ENCODE measurements at regions not wholly inside any gene's neighbourhood (a gene's known extent, or its start where the extent isn't known, plus 50 kb on each side); places are given as distances from the start of the nearest gene placed in this dataset.
"Not testable (repeated sequence)": the region's sequence is repeated elsewhere in the genome, so short reads cannot be mapped to it uniquely, and the experiment has no call there.

DNA sequence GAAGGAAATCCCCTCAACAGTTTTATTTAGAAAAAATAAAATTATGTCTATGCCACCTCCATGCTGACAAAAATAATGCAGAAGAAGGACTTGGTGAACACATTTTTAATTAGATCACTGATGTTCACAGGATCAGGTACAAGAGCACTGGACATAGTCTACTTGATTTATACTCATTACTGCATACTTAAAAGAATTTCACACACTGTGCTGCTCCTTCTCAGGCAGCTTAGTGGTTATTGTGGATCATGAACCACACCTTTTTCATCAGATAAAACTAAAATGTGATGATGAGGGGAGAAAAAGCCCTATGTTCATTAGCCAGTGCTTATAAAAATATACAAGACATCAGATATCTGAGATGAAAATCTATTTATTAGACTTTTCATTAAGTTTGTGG is 103.3 kb upstream of the DPH5 start:
- peak overlapping the region in 1 of 7 experiments; percentile 6 for H3K4me3 ChIP-seq (ENCODE audit: control insufficient read depth in 1 of 7, extremely low read depth in 1 of 7, insufficient read depth in 4 of 7, low read depth in 2 of 7, low read length in 6 of 7)
- CTCF ChIA-PET: interaction anchor here (1.0 to 1.9 kb wide), 7 partner anchors 14 to 206 kb away, joined by 3 to 5 read pairs (median 3); no protein-coding TSS in a partner anchor
- POLR2A ChIA-PET: interaction anchor here (0.8 to 2.1 kb wide), 2 partner anchors 107 to 110 kb away, joined by 3 to 7 read pairs; no protein-coding TSS in a partner anchor

DNA sequence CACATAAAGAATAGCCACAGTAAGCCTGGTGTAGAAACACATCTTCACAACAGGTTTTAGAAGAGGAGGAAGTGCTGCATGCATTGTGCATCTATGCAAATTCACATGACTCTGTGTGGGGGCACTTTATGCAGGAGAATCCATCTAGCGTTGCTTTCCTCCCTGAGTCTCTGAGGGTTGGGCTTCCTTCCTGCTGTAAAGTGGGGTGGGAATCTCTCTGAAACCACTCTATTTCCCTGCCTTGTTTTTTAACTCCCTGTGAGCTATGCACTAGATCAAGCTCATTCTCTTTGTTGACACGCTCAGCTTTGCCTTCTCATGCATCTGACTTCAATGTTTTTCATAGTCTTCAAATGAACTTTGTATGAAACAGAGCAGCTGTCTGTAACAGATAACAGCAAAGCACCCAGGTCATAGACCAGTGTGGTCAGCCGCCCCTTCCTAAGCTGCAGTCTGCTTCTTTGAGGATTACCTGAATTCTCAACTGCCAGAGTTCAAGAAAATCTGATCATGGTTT is 102.7 kb upstream of the DPH5 start:
- peak overlapping the region; percentile 34 to 80 for H3K27ac ChIP-seq (ENCODE audit: insufficient read depth in 1 of 2, low read depth in 1 of 2, low read length in 2 of 2, poor library complexity in 1 of 2, severe bottlenecking in 2 of 2)
- H3K27me3 ChIP-seq (replicated peaks in 2 of 5; ENCODE audit: control insufficient read depth in 4 of 5, insufficient read depth in 5 of 5, low read length in 4 of 5): no peaks in the 10 kb centered on the region
- H3K4me1 ChIP-seq (ENCODE audit: control extremely low read depth in 1 of 4, control insufficient read depth in 4 of 4, insufficient read depth in 4 of 4, low read length in 3 of 4): peaks cover 16 to 22% (median 18%) of the 10 kb centered on the region in 4 experiments
- no peaks in the 10 kb centered on the region for H3K36me3 ChIP-seq (ENCODE audit: control insufficient read depth in 4 of 4, insufficient read depth in 4 of 4, low read length in 3 of 4)
- peak overlapping the region in 5 of 7 experiments; percentile 1 to 54 (median 44) for H3K4me3 ChIP-seq (ENCODE audit: control insufficient read depth in 1 of 7, extremely low read depth in 1 of 7, insufficient read depth in 4 of 7, low read depth in 2 of 7, low read length in 6 of 7)
- no peaks in the 10 kb centered on the region for H3K9me3 ChIP-seq (ENCODE audit: control extremely low read depth in 1 of 5, control insufficient read depth in 4 of 5, insufficient read depth in 2 of 5, low read depth in 1 of 5, low read length in 4 of 5)
- CTCF ChIA-PET: interaction anchor here (1.0 to 1.5 kb wide), 6 partner anchors 16 to 205 kb away, joined by 3 read pairs; no protein-coding TSS in a partner anchor
- peak; percentile 65 to 91 (median 83) for DNase-seq
- 0% methylated on average over 2 of the region's 3 CpGs for WGBS (ENCODE audit: insufficient coverage)
- POLR2A ChIA-PET: interaction anchor here (0.8 to 2.1 kb wide), 3 partner anchors 11 to 110 kb away, joined by 3 to 7 read pairs (median 3); no protein-coding TSS in a partner anchor

More for the DNA sequence above, 103.3 kb upstream of the DPH5 start:
- Histone ChIP-seq H3K9me3 (ENCODE audit: control extremely low read depth in 1 of 5, control insufficient read depth in 4 of 5, insufficient read depth in 2 of 5, low read depth in 1 of 5, low read length in 4 of 5) (no peaks in the 10 kb centered on the region), H3K27ac (ENCODE audit: insufficient read depth in 1 of 2, low read depth in 1 of 2, low read length in 2 of 2, poor library complexity in 1 of 2, severe bottlenecking in 2 of 2) (peak overlapping the region in 1 of 2 experiments; percentile 80), H3K27me3 (replicated peaks in 2 of 5; ENCODE audit: control insufficient read depth in 4 of 5, insufficient read depth in 5 of 5, low read length in 4 of 5) (no peaks in the 10 kb centered on the region), H3K36me3 (ENCODE audit: control insufficient read depth in 4 of 4, insufficient read depth in 4 of 4, low read length in 3 of 4) (no peaks in the 10 kb centered on the region), H3K4me1 (ENCODE audit: control extremely low read depth in 1 of 4, control insufficient read depth in 4 of 4, insufficient read depth in 4 of 4, low read length in 3 of 4) (peaks cover 16 to 20% (median 18%) of the 10 kb centered on the region in 4 experiments)
- peak in 2 of 3 donors; percentile 25 to 44 for DNase-seq

DNA sequence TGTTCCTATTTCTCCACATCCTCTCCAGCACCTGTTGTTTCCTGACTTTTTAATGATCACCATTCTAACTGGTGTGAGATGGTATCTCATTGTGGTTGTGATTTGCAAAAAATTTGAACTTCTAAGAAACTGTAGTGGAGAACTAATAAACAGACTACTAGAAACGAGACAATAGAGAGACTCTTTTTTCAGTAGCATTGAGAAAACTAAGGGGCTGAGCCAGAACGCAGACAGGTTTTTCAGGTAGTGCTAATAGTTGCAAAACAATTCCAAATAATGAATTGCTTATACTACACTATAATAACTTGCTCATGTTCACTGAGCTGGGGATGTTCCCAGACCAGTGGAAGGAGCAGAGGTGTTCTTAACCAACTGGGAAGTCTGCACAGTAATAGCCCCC is 98.8 kb upstream of the DPH5 start:
- Histone ChIP-seq H3K4me3 (ENCODE audit: control insufficient read depth in 1 of 7, extremely low read depth in 1 of 7, insufficient read depth in 4 of 7, low read depth in 2 of 7, low read length in 6 of 7) (no peak overlapping the region), H3K36me3 (ENCODE audit: control insufficient read depth in 4 of 4, insufficient read depth in 4 of 4, low read length in 3 of 4) (no peaks in the 10 kb centered on the region), H3K4me1 (ENCODE audit: control extremely low read depth in 1 of 4, control insufficient read depth in 4 of 4, insufficient read depth in 4 of 4, low read length in 3 of 4) (peaks cover 16 to 41% (median 23%) of the 10 kb centered on the region in 4 experiments), H3K27me3 (replicated peaks in 2 of 5; ENCODE audit: control insufficient read depth in 4 of 5, insufficient read depth in 5 of 5, low read length in 4 of 5) (no peaks in the 10 kb centered on the region), H3K9me3 (ENCODE audit: control extremely low read depth in 1 of 5, control insufficient read depth in 4 of 5, insufficient read depth in 2 of 5, low read depth in 1 of 5, low read length in 4 of 5) (no peaks in the 10 kb centered on the region), H3K27ac (ENCODE audit: insufficient read depth in 1 of 2, low read depth in 1 of 2, low read length in 2 of 2, poor library complexity in 1 of 2, severe bottlenecking in 2 of 2) (no peak overlapping the region)
- CTCF ChIA-PET: interaction anchor here (1.2 to 2.5 kb wide), 2 partner anchors 11 to 12 kb away, joined by 3 to 12 read pairs; no protein-coding TSS in a partner anchor
- DNase-seq: no peak
- POLR2A ChIA-PET: no interaction called here
- WGBS (ENCODE audit: insufficient coverage): 80% methylated on average over 1 of the region's 2 CpGs

DNA sequence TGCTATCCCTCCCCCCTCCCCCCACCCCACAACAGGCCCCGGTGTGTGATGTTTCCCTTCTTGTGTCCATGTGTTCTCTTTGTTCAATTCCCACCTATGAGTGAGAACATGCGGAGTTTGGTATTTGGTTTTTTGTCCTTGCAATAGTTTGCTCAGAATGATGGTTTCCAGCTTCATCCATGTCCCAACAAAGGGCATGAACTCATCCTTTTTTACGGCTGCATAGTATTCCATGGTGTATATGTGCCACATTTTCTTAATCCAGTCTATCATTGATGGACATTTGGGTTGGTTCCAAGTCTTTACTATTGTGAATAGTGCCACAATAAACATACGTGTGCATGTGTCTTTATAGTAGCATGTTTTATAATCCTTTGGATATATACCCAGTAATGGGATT is 98.3 kb upstream of the DPH5 start:
- DNase-seq; H3K36me3 ChIP-seq (ENCODE audit: control insufficient read depth in 4 of 4, insufficient read depth in 4 of 4, low read length in 3 of 4); H3K27ac ChIP-seq (ENCODE audit: insufficient read depth in 1 of 2, low read depth in 1 of 2, low read length in 2 of 2, poor library complexity in 1 of 2, severe bottlenecking in 2 of 2); H3K9me3 ChIP-seq (ENCODE audit: control extremely low read depth in 1 of 5, control insufficient read depth in 4 of 5, insufficient read depth in 2 of 5, low read depth in 1 of 5, low read length in 4 of 5); H3K27me3 ChIP-seq (replicated peaks in 2 of 5; ENCODE audit: control insufficient read depth in 4 of 5, insufficient read depth in 5 of 5, low read length in 4 of 5); POLR2A ChIA-PET; H3K4me3 ChIP-seq (ENCODE audit: control insufficient read depth in 1 of 7, extremely low read depth in 1 of 7, insufficient read depth in 4 of 7, low read depth in 2 of 7, low read length in 6 of 7): not testable (repeated sequence)
- CTCF ChIA-PET: interaction anchor here (1.1 to 1.2 kb wide), 2 partner anchors 11 to 122 kb away, joined by 3 read pairs; no protein-coding TSS in a partner anchor
- peaks cover 12 to 38% (median 20%) of the 10 kb centered on the region in 4 experiments for H3K4me1 ChIP-seq (ENCODE audit: control extremely low read depth in 1 of 4, control insufficient read depth in 4 of 4, insufficient read depth in 4 of 4, low read length in 3 of 4)
- no CpG with 5 or more reads among the region's 4 CpGs for WGBS (ENCODE audit: insufficient coverage)

DNA sequence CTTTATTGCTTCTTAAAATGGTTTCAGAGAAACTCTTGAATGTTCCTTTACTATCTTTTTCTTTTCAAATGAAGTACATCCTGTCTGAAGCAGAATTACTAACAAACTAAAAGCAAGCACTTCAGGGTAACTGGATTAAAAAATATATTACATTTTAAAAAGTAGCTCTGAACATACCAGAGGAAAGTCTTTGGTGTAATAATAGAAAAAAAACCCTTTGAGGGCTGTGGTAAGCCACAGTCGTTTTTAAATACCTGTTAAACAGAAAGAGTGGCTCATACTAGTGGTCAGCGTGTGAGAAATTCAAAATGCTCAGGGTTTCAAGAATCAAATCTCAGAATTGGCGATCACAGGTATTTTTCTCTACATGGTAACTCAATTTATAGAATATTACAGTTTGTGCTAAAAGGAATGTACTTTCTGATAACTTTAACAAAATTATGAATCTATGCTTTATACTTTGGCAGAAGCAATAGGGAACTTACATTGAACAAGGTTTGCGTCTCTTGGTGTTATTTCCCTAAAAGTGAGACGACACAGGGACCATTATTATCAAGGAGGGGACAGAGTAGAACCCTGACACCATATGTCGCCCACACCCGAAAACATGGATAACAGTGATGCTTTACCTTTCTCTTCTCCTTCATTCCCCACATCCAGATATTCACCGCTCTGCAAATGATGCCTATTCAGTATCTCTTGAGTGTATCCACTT is 97.0 kb upstream of the DPH5 start:
- Histone ChIP-seq H3K27ac (ENCODE audit: insufficient read depth in 1 of 2, low read depth in 1 of 2, low read length in 2 of 2, poor library complexity in 1 of 2, severe bottlenecking in 2 of 2) (no peak overlapping the region), H3K36me3 (ENCODE audit: control insufficient read depth in 4 of 4, insufficient read depth in 4 of 4, low read length in 3 of 4) (no peaks in the 10 kb centered on the region), H3K4me3 (ENCODE audit: control insufficient read depth in 1 of 7, extremely low read depth in 1 of 7, insufficient read depth in 4 of 7, low read depth in 2 of 7, low read length in 6 of 7) (no peak overlapping the region), H3K4me1 (ENCODE audit: control extremely low read depth in 1 of 4, control insufficient read depth in 4 of 4, insufficient read depth in 4 of 4, low read length in 3 of 4) (peaks cover 0 to 25% (median 8%) of the 10 kb centered on the region in 4 experiments), H3K27me3 (replicated peaks in 2 of 5; ENCODE audit: control insufficient read depth in 4 of 5, insufficient read depth in 5 of 5, low read length in 4 of 5) (no peaks in the 10 kb centered on the region), H3K9me3 (ENCODE audit: control extremely low read depth in 1 of 5, control insufficient read depth in 4 of 5, insufficient read depth in 2 of 5, low read depth in 1 of 5, low read length in 4 of 5) (no peaks in the 10 kb centered on the region)
- ChIA-PET POLR2A (no interaction called here), CTCF (interaction anchor here (1.0 to 1.3 kb wide), 5 partner anchors 10 to 235 kb away, joined by 3 to 4 read pairs (median 3); no protein-coding TSS in a partner anchor)
- 58% methylated on average over 6 of the region's 8 CpGs for WGBS (ENCODE audit: insufficient coverage)
- peak in 2 of 3 donors; percentile 59 to 67 for DNase-seq

DNA sequence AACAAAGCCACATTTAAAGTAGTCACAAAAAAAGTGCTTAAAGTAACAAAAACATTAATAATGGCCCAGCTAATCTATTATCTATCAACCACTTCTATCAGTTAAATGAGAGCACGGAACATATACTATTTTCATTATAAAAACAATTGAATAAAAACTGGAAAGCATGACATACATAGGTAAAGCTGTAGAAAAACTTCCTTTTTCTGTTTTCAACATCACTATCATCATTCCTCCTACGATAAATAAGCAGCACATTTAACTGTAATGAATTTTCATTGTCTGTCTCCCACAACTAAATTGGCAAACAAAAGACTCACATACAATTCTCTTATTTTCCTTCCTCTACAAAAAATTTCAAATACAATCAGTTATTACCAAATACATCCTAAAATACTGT is 96.4 kb upstream of the DPH5 start:
- ChIA-PET POLR2A (no interaction called here), CTCF (interaction anchor here (1.0 to 1.3 kb wide), 5 partner anchors 9 to 236 kb away, joined by 3 to 4 read pairs (median 3); no protein-coding TSS in a partner anchor)
- no peak for DNase-seq
- no peak overlapping the region for H3K27ac ChIP-seq (ENCODE audit: insufficient read depth in 1 of 2, low read depth in 1 of 2, low read length in 2 of 2, poor library complexity in 1 of 2, severe bottlenecking in 2 of 2)
- H3K27me3 ChIP-seq (replicated peaks in 2 of 5; ENCODE audit: control insufficient read depth in 4 of 5, insufficient read depth in 5 of 5, low read length in 4 of 5): no peaks in the 10 kb centered on the region
- H3K36me3 ChIP-seq (ENCODE audit: control insufficient read depth in 4 of 4, insufficient read depth in 4 of 4, low read length in 3 of 4): no peaks in the 10 kb centered on the region
- no peak overlapping the region for H3K4me3 ChIP-seq (ENCODE audit: control insufficient read depth in 1 of 7, extremely low read depth in 1 of 7, insufficient read depth in 4 of 7, low read depth in 2 of 7, low read length in 6 of 7)
- WGBS (ENCODE audit: insufficient coverage): 75% methylated on average over 1 of the region's 2 CpGs
- H3K4me1 ChIP-seq (ENCODE audit: control extremely low read depth in 1 of 4, control insufficient read depth in 4 of 4, insufficient read depth in 4 of 4, low read length in 3 of 4): peaks cover 0 to 21% (median 6%) of the 10 kb centered on the region in 4 experiments
- H3K9me3 ChIP-seq (ENCODE audit: control extremely low read depth in 1 of 5, control insufficient read depth in 4 of 5, insufficient read depth in 2 of 5, low read depth in 1 of 5, low read length in 4 of 5): no peaks in the 10 kb centered on the region

DNA sequence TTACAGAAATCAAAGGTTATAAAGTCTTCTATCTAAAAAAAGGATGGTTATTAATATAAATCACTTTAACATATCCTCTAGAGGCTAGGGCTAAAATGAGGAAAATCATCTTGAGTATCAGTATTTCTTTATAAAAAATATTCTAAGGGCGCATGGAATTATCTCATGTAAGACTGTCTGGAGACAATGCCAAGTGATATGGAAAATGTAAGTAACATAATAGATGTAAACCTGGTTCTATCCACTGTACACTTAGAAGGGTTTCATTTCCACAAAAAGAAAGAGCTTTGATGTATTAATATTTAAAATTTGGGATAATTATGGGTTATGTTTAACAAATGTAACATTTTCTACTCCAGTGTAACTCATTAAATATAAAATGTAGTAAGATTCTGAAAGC is 95.9 kb upstream of the DPH5 start:
- H3K4me1 ChIP-seq (ENCODE audit: control extremely low read depth in 1 of 4, control insufficient read depth in 4 of 4, insufficient read depth in 4 of 4, low read length in 3 of 4): peaks cover 0 to 21% (median 6%) of the 10 kb centered on the region in 4 experiments
- DNase-seq: no peak
- WGBS (ENCODE audit: insufficient coverage): no CpG with 5 or more reads among the region's 1 CpG
- ChIA-PET CTCF (interaction anchor here (0.8 to 1.4 kb wide), 6 partner anchors 9 to 236 kb away, joined by 3 to 5 read pairs (median 3); no protein-coding TSS in a partner anchor), POLR2A (interaction anchor here (1.1 kb wide), 1 partner anchor 9 kb away, joined by 5 read pairs; no protein-coding TSS in a partner anchor)
- no peaks in the 10 kb centered on the region for H3K9me3 ChIP-seq (ENCODE audit: control extremely low read depth in 1 of 5, control insufficient read depth in 4 of 5, insufficient read depth in 2 of 5, low read depth in 1 of 5, low read length in 4 of 5)
- H3K27ac ChIP-seq (ENCODE audit: insufficient read depth in 1 of 2, low read depth in 1 of 2, low read length in 2 of 2, poor library complexity in 1 of 2, severe bottlenecking in 2 of 2): no peak overlapping the region
- no peaks in the 10 kb centered on the region for H3K36me3 ChIP-seq (ENCODE audit: control insufficient read depth in 4 of 4, insufficient read depth in 4 of 4, low read length in 3 of 4)
- H3K4me3 ChIP-seq (ENCODE audit: control insufficient read depth in 1 of 7, extremely low read depth in 1 of 7, insufficient read depth in 4 of 7, low read depth in 2 of 7, low read length in 6 of 7): no peak overlapping the region
- H3K27me3 ChIP-seq (replicated peaks in 2 of 5; ENCODE audit: control insufficient read depth in 4 of 5, insufficient read depth in 5 of 5, low read length in 4 of 5): no peaks in the 10 kb centered on the region
